Mesenchymal stem cell (in vitro differentiated cells and primary cell): ENCODE measurements at regions not wholly inside any gene's neighbourhood (a gene's known extent, or its start where the extent isn't known, plus 50 kb on each side); places are given as distances from the start of the nearest gene placed in this dataset.
A peak's percentile ranks its signal among the peaks of the same experiment; 100 is the strongest.

ENCODE experiments used
- DNase-seq: peaks from one replicate; pipeline ENCODE4 v3.0.0-alpha.2; 2013
- H2AFZ ChIP-seq: one replicate; pipeline ENCODE4 v1.6.1; 2013; ENCODE audit warnings: low read depth, mild to moderate bottlenecking, control low read depth, inconsistent platforms, low read length, moderate library complexity
- H2AK5ac ChIP-seq: 2 replicates; pipeline ENCODE4 v1.6.1; 2013; ENCODE audit warnings: low read length, moderate library complexity, mild to moderate bottlenecking, inconsistent platforms; ENCODE audit not compliant: severe bottlenecking
- H2BK120ac ChIP-seq: one replicate; pipeline ENCODE4 v1.6.1; 2013; ENCODE audit warnings: low read depth, mild to moderate bottlenecking, inconsistent platforms, low read length, moderate library complexity
- H2BK12ac ChIP-seq, 2 experiments: one replicate each; pipeline ENCODE4 v1.6.1; 2013; ENCODE audit warnings: inconsistent platforms in 2 of 2, low read length in 2 of 2, mild to moderate bottlenecking in 2 of 2, moderate library complexity in 2 of 2, control low read depth in 1 of 2
- H2BK15ac ChIP-seq: one replicate; pipeline ENCODE4 v1.6.1; 2013; ENCODE audit warnings: mild to moderate bottlenecking, low read depth, inconsistent platforms; ENCODE audit not compliant: poor library complexity, severe bottlenecking
- H2BK5ac ChIP-seq: 2 replicates; pipeline ENCODE4 v1.6.1; 2013; ENCODE audit warnings: low read depth, mild to moderate bottlenecking, low read length, control low read depth, inconsistent platforms; ENCODE audit not compliant: poor library complexity, severe bottlenecking
- H3K14ac ChIP-seq, 2 experiments: one replicate each; pipeline ENCODE4 v1.6.1; 2013; ENCODE audit warnings: inconsistent platforms in 2 of 2, low read length in 2 of 2, control low read depth in 1 of 2, mild to moderate bottlenecking in 1 of 2, moderate library complexity in 1 of 2
- H3K18ac ChIP-seq, 2 experiments: one replicate each; pipeline ENCODE4 v1.6.1; 2013; ENCODE audit warnings: inconsistent platforms in 2 of 2, low read length in 2 of 2, control low read depth in 1 of 2, low read depth in 1 of 2, mild to moderate bottlenecking in 1 of 2
- H3K23ac ChIP-seq, 2 experiments: one replicate each; pipeline ENCODE4 v1.6.1; 2013; ENCODE audit warnings: inconsistent platforms in 2 of 2, low read length in 2 of 2, mild to moderate bottlenecking in 2 of 2, moderate library complexity in 2 of 2, control low read depth in 1 of 2
- H3K27ac ChIP-seq: 2 replicates; pipeline ENCODE4 v1.5.1; 2013; ENCODE audit warnings: mild to moderate bottlenecking, moderate library complexity, low read length, control low read depth, inconsistent platforms; ENCODE audit not compliant: poor library complexity, severe bottlenecking
- H3K27me3 ChIP-seq, 2 experiments: 2 replicates each; pipeline versions ENCODE4 v1.6.1 to v1.7.0; 2013; ENCODE audit warnings: low read length in 2 of 2, mild to moderate bottlenecking in 2 of 2, moderate library complexity in 2 of 2, control low read depth in 1 of 2, inconsistent platforms in 1 of 2; ENCODE audit not compliant: control insufficient read depth in 1 of 2, insufficient read depth in 1 of 2
- H3K36me3 ChIP-seq, 2 experiments: 2 replicates each; pipeline versions ENCODE4 v1.6.1 to v1.7.0; 2013; ENCODE audit warnings: low read length in 2 of 2, control low read depth in 1 of 2, inconsistent platforms in 1 of 2, low read depth in 1 of 2, mild to moderate bottlenecking in 1 of 2; ENCODE audit not compliant: insufficient read depth in 2 of 2, control insufficient read depth in 1 of 2
- H3K4ac ChIP-seq, 2 experiments: one replicate each; pipeline ENCODE4 v1.6.1; 2013; ENCODE audit warnings: inconsistent platforms in 2 of 2, low read length in 2 of 2, mild to moderate bottlenecking in 2 of 2, moderate library complexity in 2 of 2, control low read depth in 1 of 2, low read depth in 1 of 2
- H3K4me1 ChIP-seq: 2 replicates; pipeline ENCODE4 v1.6.1; 2013; ENCODE audit warnings: low read depth, low read length, control low read depth; ENCODE audit not compliant: control insufficient read depth, insufficient read depth
- H3K4me2 ChIP-seq: 2 replicates; pipeline ENCODE4 v1.6.1; 2013; ENCODE audit warnings: low read length, mild to moderate bottlenecking, inconsistent platforms; ENCODE audit not compliant: poor library complexity, severe bottlenecking
- H3K4me3 ChIP-seq, 2 experiments: 2 replicates each; pipeline versions ENCODE4 v1.5.1 to v1.7.0; 2013; ENCODE audit warnings: low read length in 2 of 2, mild to moderate bottlenecking in 2 of 2, control low read depth in 1 of 2, low read depth in 1 of 2; ENCODE audit not compliant: insufficient read depth in 1 of 2
- H3K79me1 ChIP-seq: replicated peaks from 2 replicates; pipeline ENCODE4 v1.6.1; 2013; ENCODE audit warnings: mild to moderate bottlenecking, control low read depth, low read length, inconsistent platforms; ENCODE audit not compliant: poor library complexity, severe bottlenecking
- H3K9ac ChIP-seq: 2 replicates; pipeline ENCODE4 v1.7.0; 2013; ENCODE audit warnings: mild to moderate bottlenecking, low read length, moderate library complexity
- H3K9me3 ChIP-seq: 2 replicates; pipeline ENCODE4 v1.7.0; 2013; ENCODE audit warnings: mild to moderate bottlenecking, low read length; ENCODE audit not compliant: control insufficient read depth
- H4K8ac ChIP-seq: one replicate; pipeline ENCODE4 v1.6.1; 2013; ENCODE audit warnings: inconsistent platforms, mild to moderate bottlenecking, low read length, moderate library complexity
- H4K91ac ChIP-seq: one replicate; pipeline ENCODE4 v1.6.1; 2013; ENCODE audit warnings: mild to moderate bottlenecking, low read length, inconsistent platforms
- WGBS: methylation state at CpG from one replicate; pipeline ENCODE4 v1.1.7; 2013; ENCODE audit warnings: mixed read lengths; 5-methylcytosine and 5-hydroxymethylcytosine counted together

GRCh38 chr3:181274025-181274424 is 284.5 kb upstream of the DNAJC19 start:
- WGBS: 67% methylated on average over 1 of the region's 1 CpG
- H3K79me1 ChIP-seq: no peaks in the 10 kb centered on the region
- no peak overlapping the region for H3K18ac ChIP-seq
- H3K14ac ChIP-seq: no peak overlapping the region
- no peak overlapping the region for H3K4me3 ChIP-seq
- H4K91ac ChIP-seq: no peak overlapping the region
- no peak overlapping the region for H2BK15ac ChIP-seq
- peaks cover 0 to 4% of the 10 kb centered on the region in 2 experiments for H3K27me3 ChIP-seq
- no peak overlapping the region for H2AFZ ChIP-seq
- H3K23ac ChIP-seq: no peak overlapping the region
- H3K4me1 ChIP-seq: no peaks in the 10 kb centered on the region
- no peak overlapping the region for H2AK5ac ChIP-seq
- no peak overlapping the region for H3K9ac ChIP-seq
- no peak overlapping the region for H3K27ac ChIP-seq
- H2BK5ac ChIP-seq: no peak overlapping the region
- DNase-seq: no peak
- H3K9me3 ChIP-seq: no peaks in the 10 kb centered on the region
- no peak overlapping the region for H4K8ac ChIP-seq
- H3K36me3 ChIP-seq: no peaks in the 10 kb centered on the region
- H2BK12ac ChIP-seq: no peak overlapping the region
- no peak overlapping the region for H2BK120ac ChIP-seq
- H3K4me2 ChIP-seq: no peak overlapping the region
- H3K4ac ChIP-seq: no peak overlapping the region

GRCh38 chr3:181267312-181267711 is 277.8 kb upstream of the DNAJC19 start:
- no peaks in the 10 kb centered on the region for H3K9me3 ChIP-seq
- no peaks in the 10 kb centered on the region for H3K36me3 ChIP-seq
- no peak overlapping the region for H3K4me3 ChIP-seq

GRCh38 chr3:181265750-181266333 is 276.3 kb upstream of the DNAJC19 start:
- WGBS: 84% methylated on average over 3 of the region's 4 CpGs
- Histone ChIP-seq H3K4me1 (no peaks in the 10 kb centered on the region), H4K8ac (no peak overlapping the region), H3K79me1 (no peaks in the 10 kb centered on the region), H3K36me3 (no peaks in the 10 kb centered on the region), H2BK120ac (no peak overlapping the region), H3K4me3 (peak overlapping the region in 1 of 2 experiments; percentile 68), H2BK5ac (no peak overlapping the region), H3K23ac (no peak overlapping the region), H2BK15ac (no peak overlapping the region), H3K4ac (no peak overlapping the region), H2AFZ (no peak overlapping the region), H2AK5ac (no peak overlapping the region), H3K14ac (no peak overlapping the region), H3K9ac (peak overlapping the region; percentile 77), H3K18ac (no peak overlapping the region), H4K91ac (no peak overlapping the region), H3K27ac (no peak overlapping the region), H2BK12ac (no peak overlapping the region), H3K9me3 (no peaks in the 10 kb centered on the region), H3K4me2 (no peak overlapping the region), H3K27me3 (no peaks in the 10 kb centered on the region)
- DNase-seq: no peak

More at GRCh38 chr3:181267312-181267711, 277.8 kb upstream of the DNAJC19 start:
- no peak overlapping the region for H3K23ac ChIP-seq
- no peak overlapping the region for H4K91ac ChIP-seq
- no peak overlapping the region for H3K4me2 ChIP-seq
- no peak overlapping the region for H3K18ac ChIP-seq
- no peak overlapping the region for H2BK15ac ChIP-seq
- no peaks in the 10 kb centered on the region for H3K4me1 ChIP-seq
- H3K14ac ChIP-seq: no peak overlapping the region
- no peaks in the 10 kb centered on the region for H3K79me1 ChIP-seq
- no peak overlapping the region for H3K4ac ChIP-seq
- H3K9ac ChIP-seq: no peak overlapping the region
- H4K8ac ChIP-seq: no peak overlapping the region
- H3K27ac ChIP-seq: no peak overlapping the region
- H2AK5ac ChIP-seq: no peak overlapping the region
- no peak overlapping the region for H2AFZ ChIP-seq
- no peak overlapping the region for H2BK5ac ChIP-seq
- no peak for DNase-seq
- no peak overlapping the region for H2BK120ac ChIP-seq
- H3K27me3 ChIP-seq: no peaks in the 10 kb centered on the region
- no peak overlapping the region for H2BK12ac ChIP-seq

GRCh38 chr3:181264486-181264885 is 274.9 kb upstream of the DNAJC19 start:
- no peak overlapping the region for H2AFZ ChIP-seq
- no peak overlapping the region for H3K4ac ChIP-seq
- H3K14ac ChIP-seq: no peak overlapping the region
- no peaks in the 10 kb centered on the region for H3K36me3 ChIP-seq
- no peak overlapping the region for H3K27ac ChIP-seq
- H3K79me1 ChIP-seq: no peaks in the 10 kb centered on the region
- H3K4me3 ChIP-seq: no peak overlapping the region
- H2BK120ac ChIP-seq: no peak overlapping the region
- no peak overlapping the region for H2BK15ac ChIP-seq
- H2AK5ac ChIP-seq: no peak overlapping the region
- H4K91ac ChIP-seq: no peak overlapping the region
- H3K23ac ChIP-seq: no peak overlapping the region
- H2BK5ac ChIP-seq: no peak overlapping the region
- WGBS: no CpG with 5 or more reads among the region's 2 CpGs
- H3K18ac ChIP-seq: no peak overlapping the region
- no peaks in the 10 kb centered on the region for H3K27me3 ChIP-seq
- no peak for DNase-seq
- H2BK12ac ChIP-seq: no peak overlapping the region
- no peak overlapping the region for H3K4me2 ChIP-seq
- no peaks in the 10 kb centered on the region for H3K9me3 ChIP-seq
- no peak overlapping the region for H4K8ac ChIP-seq
- H3K4me1 ChIP-seq: no peaks in the 10 kb centered on the region
- H3K9ac ChIP-seq: no peak overlapping the region
